CD14-positive monocyte (primary cell): ENCODE measurements at regions not wholly inside any gene's neighbourhood (a gene's known extent, or its start where the extent isn't known, plus 50 kb on each side); places are given as distances from the start of the nearest gene placed in this dataset.

Source experiments
- DNase-seq, 3 donors: peaks; one replicate each; pipeline ENCODE4 v3.0.0-alpha.2; 2011 to 2022
- H2AFZ ChIP-seq: 2 replicates; pipeline ENCODE4 v1.6.0; 2012; ENCODE audit warnings: mild to moderate bottlenecking, low read depth, low read length, inconsistent platforms; ENCODE audit not compliant: insufficient read depth, poor library complexity, severe bottlenecking
- H3K27ac ChIP-seq, 2 donors: 1 replicate in 1 of 2; 2 replicates in 1 of 2; pipeline ENCODE4 v1.5.1; 2012 to 2013; ENCODE audit warnings: low read length in 2 of 2, control low read depth in 1 of 2, inconsistent platforms in 1 of 2, low read depth in 1 of 2, mild to moderate bottlenecking in 1 of 2
- H3K27me3 ChIP-seq, 2 donors: one replicate each; pipeline versions ENCODE4 v1.6.0 to v1.6.1; 2011 to 2013; ENCODE audit warnings: low read length in 2 of 2; ENCODE audit not compliant: control insufficient read depth in 2 of 2, insufficient read depth in 2 of 2
- H3K36me3 ChIP-seq, 2 donors: replicated peaks in 1 of 2; 1 replicate in 1 of 2; 2 replicates in 1 of 2; pipeline versions ENCODE4 v1.5.1 to v1.6.1; 2012 to 2013; ENCODE audit warnings: low read length in 2 of 2, control low read depth in 1 of 2, inconsistent platforms in 1 of 2, mild to moderate bottlenecking in 1 of 2; ENCODE audit not compliant: insufficient read depth in 2 of 2, control insufficient read depth in 1 of 2
- H3K4me1 ChIP-seq, 2 donors: 1 replicate in 1 of 2; 2 replicates in 1 of 2; pipeline versions ENCODE4 v1.5.1 to v1.6.1; 2012 to 2013; ENCODE audit warnings: low read length in 2 of 2, control low read depth in 1 of 2, inconsistent platforms in 1 of 2, mild to moderate bottlenecking in 1 of 2, moderate library complexity in 1 of 2; ENCODE audit not compliant: insufficient read depth in 2 of 2, control insufficient read depth in 1 of 2
- H3K4me2 ChIP-seq: replicated peaks from 2 replicates; pipeline ENCODE3; 2012; ENCODE audit warnings: low read length, moderate library complexity, mild to moderate bottlenecking; ENCODE audit not compliant: poor library complexity, severe bottlenecking; ENCODE audit errors: extremely low read depth
- H3K4me3 ChIP-seq, 3 experiments: fragments of 200-600 bp in 1 of 3; sonication (generic) in 1 of 3; replicated peaks in 1 of 3; 1 replicate in 2 of 3; 2 replicates in 1 of 3; pipeline ENCODE4 v1.5.1; 2011 to 2013; ENCODE audit warnings: low read length in 3 of 3, mild to moderate bottlenecking in 3 of 3, control low read depth in 2 of 3, low read depth in 2 of 3, inconsistent platforms in 1 of 3, moderate library complexity in 1 of 3
- H3K79me2 ChIP-seq: 2 replicates; pipeline ENCODE4 v1.6.0; 2012; ENCODE audit warnings: mild to moderate bottlenecking, control low read depth, inconsistent platforms, low read length, moderate library complexity; ENCODE audit not compliant: insufficient read depth
- H3K9ac ChIP-seq: 2 replicates; pipeline ENCODE4 v1.6.0; 2017; ENCODE audit warnings: low read length, mild to moderate bottlenecking; ENCODE audit not compliant: insufficient read depth, poor library complexity, severe bottlenecking
- H3K9me3 ChIP-seq, 2 donors: replicated peaks in 1 of 2; 1 replicate in 1 of 2; 2 replicates in 1 of 2; pipeline versions ENCODE4 v1.5.1 to v1.6.1; 2012 to 2013; ENCODE audit warnings: low read length in 2 of 2, control low read depth in 1 of 2; ENCODE audit not compliant: control insufficient read depth in 1 of 2, insufficient read depth in 1 of 2
- H4K20me1 ChIP-seq: 2 replicates; pipeline ENCODE4 v1.6.0; 2012; ENCODE audit warnings: mild to moderate bottlenecking, low read length, control low read depth, moderate library complexity; ENCODE audit not compliant: insufficient read depth
- H3K27ac Mint-ChIP-seq, 7 donors: one replicate each; pipeline ENCODE4 v1.8.0; 2020; ENCODE audit warnings: mild to moderate bottlenecking in 7 of 7, mixed read lengths in 7 of 7, moderate library complexity in 6 of 7, inconsistent platforms in 2 of 7
- H3K27me3 Mint-ChIP-seq, 3 donors: one replicate each; pipeline ENCODE4 v1.8.0; 2021 to 2022; ENCODE audit warnings: low read depth in 3 of 3, mild to moderate bottlenecking in 3 of 3, mixed read lengths in 3 of 3, moderate library complexity in 3 of 3, inconsistent platforms in 1 of 3
- H3K36me3 Mint-ChIP-seq, 2 donors: one replicate each; pipeline ENCODE4 v1.8.0; 2020; ENCODE audit warnings: mixed read lengths in 2 of 2, inconsistent platforms in 1 of 2, mild to moderate bottlenecking in 1 of 2
- H3K4me1 Mint-ChIP-seq: one replicate; pipeline ENCODE4 v1.8.0; 2020; ENCODE audit warnings: mild to moderate bottlenecking, mixed read lengths
- H3K4me3 Mint-ChIP-seq, 2 donors: one replicate each; pipeline ENCODE4 v1.8.0; 2020; ENCODE audit warnings: mild to moderate bottlenecking in 2 of 2, mixed read lengths in 2 of 2, moderate library complexity in 1 of 2
- H3K9me3 Mint-ChIP-seq, 7 donors: one replicate each; pipeline ENCODE4 v1.8.0; 2020 to 2022; ENCODE audit warnings: mixed read lengths in 7 of 7, mild to moderate bottlenecking in 6 of 7, moderate library complexity in 6 of 7, inconsistent platforms in 2 of 7
- WGBS: methylation state at CpG from one replicate; pipeline ENCODE4 v1.1.5; 2013; ENCODE audit warnings: missing lambda C conversion rate; ENCODE audit not compliant: insufficient coverage; 5-methylcytosine and 5-hydroxymethylcytosine counted together
- intact Hi-C, 2 donors: fragments of 100-400 bp; cut with micrococcal nuclease; formaldehyde crosslinking; loops; one replicate each; pipeline versions ENCODE4 v1.15.0 to v1.15.1; 2023
- TF ChIP-seq, protein P1 (sequence below): fragments of 200-600 bp; IDR thresholded peaks from one replicate; pipeline ENCODE4 v1.8.0; 2022; ENCODE audit warnings: antibody characterized with exemption, mild to moderate bottlenecking

DNA sequence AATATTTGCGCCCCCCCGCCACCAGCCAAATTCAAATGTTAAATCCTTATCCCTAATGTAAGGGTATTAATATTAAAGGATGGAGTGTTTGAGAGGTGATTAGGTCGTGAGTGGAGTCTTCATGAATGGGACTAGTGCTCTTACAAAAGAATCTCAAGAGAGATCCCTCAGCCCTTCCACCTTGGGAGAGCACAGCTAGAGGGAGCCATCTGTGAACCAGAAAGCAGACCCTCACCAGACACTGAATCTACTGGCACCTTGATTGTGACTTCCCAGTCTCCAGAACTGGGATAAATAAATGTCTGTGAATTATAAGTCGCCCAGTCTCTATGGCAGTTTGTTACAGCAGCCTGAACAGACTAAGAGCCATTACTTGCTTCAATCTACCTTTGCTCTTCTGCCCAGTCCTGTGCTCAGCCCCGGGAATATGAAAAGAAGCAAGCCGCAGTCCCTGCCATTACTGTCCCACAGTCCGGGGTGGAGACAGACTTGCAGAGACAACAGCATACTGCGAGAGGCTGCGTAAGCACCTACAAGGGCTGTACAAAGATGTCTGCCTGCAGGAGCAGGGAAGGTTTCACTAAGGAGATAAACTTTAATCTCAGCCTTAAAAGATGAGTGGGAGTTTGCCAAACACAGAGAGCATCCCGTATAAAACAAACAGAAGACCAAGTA, 110.7 kb upstream of the TMCO5A start:
- Mint-ChIP-seq H3K36me3 (no peaks in the 10 kb centered on the region), H3K4me1 (peaks cover 17% of the 10 kb centered on the region), H3K27me3 (no peaks in the 10 kb centered on the region), H3K27ac (peak overlapping the region in 1 of 7 donors; percentile 38), H3K9me3 (peaks cover 0 to 3% (median 0%) of the 10 kb centered on the region in 7 donors), H3K4me3 (no peak overlapping the region)
- intact Hi-C loops: no loop called here
- 100% methylated on average over 3 of the region's 10 CpGs for WGBS
- TF ChIP-seq, protein P1, sequence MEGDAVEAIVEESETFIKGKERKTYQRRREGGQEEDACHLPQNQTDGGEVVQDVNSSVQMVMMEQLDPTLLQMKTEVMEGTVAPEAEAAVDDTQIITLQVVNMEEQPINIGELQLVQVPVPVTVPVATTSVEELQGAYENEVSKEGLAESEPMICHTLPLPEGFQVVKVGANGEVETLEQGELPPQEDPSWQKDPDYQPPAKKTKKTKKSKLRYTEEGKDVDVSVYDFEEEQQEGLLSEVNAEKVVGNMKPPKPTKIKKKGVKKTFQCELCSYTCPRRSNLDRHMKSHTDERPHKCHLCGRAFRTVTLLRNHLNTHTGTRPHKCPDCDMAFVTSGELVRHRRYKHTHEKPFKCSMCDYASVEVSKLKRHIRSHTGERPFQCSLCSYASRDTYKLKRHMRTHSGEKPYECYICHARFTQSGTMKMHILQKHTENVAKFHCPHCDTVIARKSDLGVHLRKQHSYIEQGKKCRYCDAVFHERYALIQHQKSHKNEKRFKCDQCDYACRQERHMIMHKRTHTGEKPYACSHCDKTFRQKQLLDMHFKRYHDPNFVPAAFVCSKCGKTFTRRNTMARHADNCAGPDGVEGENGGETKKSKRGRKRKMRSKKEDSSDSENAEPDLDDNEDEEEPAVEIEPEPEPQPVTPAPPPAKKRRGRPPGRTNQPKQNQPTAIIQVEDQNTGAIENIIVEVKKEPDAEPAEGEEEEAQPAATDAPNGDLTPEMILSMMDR: no peak
- no peaks in the 10 kb centered on the region for H3K9me3 ChIP-seq
- no peaks in the 10 kb centered on the region for H4K20me1 ChIP-seq
- no peaks in the 10 kb centered on the region for H3K27me3 ChIP-seq
- H3K36me3 ChIP-seq: no peaks in the 10 kb centered on the region
- H3K4me2 ChIP-seq: no peak overlapping the region
- no peak overlapping the region for H3K4me3 ChIP-seq
- no peak for DNase-seq
- H2AFZ ChIP-seq: no peak overlapping the region
- H3K9ac ChIP-seq: no peak overlapping the region
- H3K79me2 ChIP-seq: no peaks in the 10 kb centered on the region
- no peak overlapping the region for H3K27ac ChIP-seq
- H3K4me1 ChIP-seq: peaks cover 8 to 14% of the 10 kb centered on the region in 2 donors

DNA sequence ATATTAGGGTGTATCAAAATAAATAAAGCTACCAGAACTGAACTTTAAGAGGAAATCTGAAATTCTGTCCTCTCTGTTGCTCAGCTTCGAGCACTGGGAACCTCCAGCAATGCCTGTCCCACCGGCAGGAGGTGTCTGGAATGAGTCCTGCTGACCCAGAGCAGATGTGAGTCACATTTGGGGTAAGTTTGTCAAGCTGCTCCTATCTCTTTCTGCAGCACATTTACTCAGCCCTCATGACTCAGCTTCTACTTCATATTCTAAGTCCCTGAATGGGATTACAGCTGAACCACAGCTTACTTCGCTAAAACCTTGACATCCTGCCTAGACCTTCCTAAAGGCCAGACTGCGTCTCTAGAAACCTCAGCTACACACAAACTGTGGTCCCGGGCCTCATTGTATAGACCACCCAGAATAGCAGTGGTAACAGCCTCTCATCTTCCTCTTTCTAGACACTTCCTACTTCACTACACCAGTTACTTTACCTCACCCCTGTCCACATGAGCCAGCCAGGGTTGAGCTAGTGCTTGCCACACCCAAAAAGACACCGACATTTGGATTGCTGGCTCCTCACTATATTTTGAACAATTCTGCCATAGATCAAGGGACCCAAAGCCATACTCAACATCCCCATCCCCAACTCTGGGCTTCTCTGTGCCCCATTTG, 109.6 kb upstream of the TMCO5A start:
- H3K4me1 Mint-ChIP-seq: peaks cover 17% of the 10 kb centered on the region

More for the DNA sequence above, 109.6 kb upstream of the TMCO5A start:
- intact Hi-C loops: no loop called here
- H3K9me3 Mint-ChIP-seq: peaks cover 0 to 3% (median 0%) of the 10 kb centered on the region in 7 donors
- Histone ChIP-seq H3K27me3 (no peaks in the 10 kb centered on the region), H3K36me3 (no peaks in the 10 kb centered on the region), H2AFZ (peak overlapping the region; percentile 54), H3K27ac (peak overlapping the region in 1 of 2 donors; percentile 63), H3K4me2 (peak overlapping the region; percentile 61), H4K20me1 (no peaks in the 10 kb centered on the region), H3K4me3 (peak overlapping the region in 1 of 3 experiments; percentile 61), H3K79me2 (no peaks in the 10 kb centered on the region), H3K4me1 (peaks cover 8 to 14% of the 10 kb centered on the region in 2 donors), H3K9me3 (no peaks in the 10 kb centered on the region), H3K9ac (no peak overlapping the region)
- H3K27me3 Mint-ChIP-seq: no peaks in the 10 kb centered on the region
- H3K4me3 Mint-ChIP-seq: peak overlapping the region; percentile 7 to 72
- peak; percentile 14 to 41 (median 23) for DNase-seq
- no peaks in the 10 kb centered on the region for H3K36me3 Mint-ChIP-seq
- H3K27ac Mint-ChIP-seq: peak overlapping the region in 4 of 7 donors; percentile 43 to 78 (median 62)
- 7% methylated on average over 5 of the region's 6 CpGs for WGBS
- TF ChIP-seq, protein P1: no peak
